DMS153 treated with DMSO at 0.1 percent for 48 hours (cell line): ENCODE measurements at regions not wholly inside any gene's neighbourhood (a gene's known extent, or its start where the extent isn't known, plus 50 kb on each side); places are given as distances from the start of the nearest gene placed in this dataset.
"Not testable (repeated sequence)": the region's sequence is repeated elsewhere in the genome, so short reads cannot be mapped to it uniquely, and the experiment has no call there.

Source experiments
- DNase-seq: peaks from one replicate; lab custom pipeline; 2025; ENCODE audit not compliant: unreplicated experiment; lab: John Stamatoyannopoulos, UW

- DNase-seq: no peak
Observed at GRCh38 chr3:187540847-187541246, 129.3 kb downstream of the SST start.

GRCh38 chr3:187536185-187536584 is 134.0 kb downstream of the SST start:
- DNase-seq: no peak

- DNase-seq: no peak
Observed at GRCh38 chr3:187533797-187534196, 136.4 kb downstream of the SST start.

- no peak for DNase-seq
Observed at GRCh38 chr3:187531831-187532230, 138.4 kb downstream of the SST start.

- DNase-seq: no peak
Observed at GRCh38 chr3:187522890-187523289, 147.3 kb downstream of the SST start.

GRCh38 chr3:187522293-187522692 is 147.9 kb downstream of the SST start:
- no peak for DNase-seq

GRCh38 chr3:187521546-187521945 is 148.6 kb downstream of the SST start:
- DNase-seq: no peak

- DNase-seq: no peak
Observed at GRCh38 chr3:187520027-187520945, 149.9 kb downstream of the SST start.

GRCh38 chr3:187519428-187519890 is 150.7 kb downstream of the SST start:
- DNase-seq: no peak

- DNase-seq: no peak
Observed at GRCh38 chr3:187518616-187519015, 150.4 kb downstream of the RTP4 start.

- no peak for DNase-seq
Observed at GRCh38 chr3:187518207-187518606, 150.0 kb downstream of the RTP4 start.

- no peak for DNase-seq
Observed at GRCh38 chr3:187516446-187517185, 148.4 kb downstream of the RTP4 start.

- no peak for DNase-seq
Observed at GRCh38 chr3:187507905-187508304, 139.7 kb downstream of the RTP4 start.

- no peak for DNase-seq
Observed at GRCh38 chr3:187507266-187507665, 139.1 kb downstream of the RTP4 start.

GRCh38 chr3:187504435-187504834 is 136.2 kb downstream of the RTP4 start:
- no peak for DNase-seq

- no peak for DNase-seq
Observed at GRCh38 chr3:187498211-187498724, 130.1 kb downstream of the RTP4 start.

- DNase-seq: no peak
Observed at GRCh38 chr3:187497052-187497451, 128.9 kb downstream of the RTP4 start.

- DNase-seq: not testable (repeated sequence)
Observed at GRCh38 chr3:187494056-187494455, 125.9 kb downstream of the RTP4 start.

GRCh38 chr3:187491371-187491770 is 123.2 kb downstream of the RTP4 start:
- DNase-seq: no peak

- DNase-seq: no peak
Observed at GRCh38 chr3:187490366-187490765, 122.2 kb downstream of the RTP4 start.

GRCh38 chr3:187484547-187485295 is 116.5 kb downstream of the RTP4 start:
- no peak for DNase-seq
